Fibroblast of peridontal ligament (primary cell): ENCODE measurements at regions not wholly inside any gene's neighbourhood (a gene's known extent, or its start where the extent isn't known, plus 50 kb on each side); places are given as distances from the start of the nearest gene placed in this dataset.
"Not testable (repeated sequence)": the region's sequence is repeated elsewhere in the genome, so short reads cannot be mapped to it uniquely, and the experiment has no call there.

Experiments
- DNase-seq: peaks from one replicate; pipeline ENCODE4 v3.0.0-alpha.2; 2010; ENCODE audit errors: extremely low read depth

- DNase-seq, result not testable (repeated sequence)
These were observed 101.9 kb upstream of the SEC22B start for GRCh38 chr1:120278259-120278610.

- not testable (repeated sequence) for DNase-seq
These were observed 101.3 kb upstream of the SEC22B start for GRCh38 chr1:120277428-120278258.

GRCh38 chr1:120276710-120277109, 100.4 kb upstream of the SEC22B start:
- DNase-seq, result not testable (repeated sequence)

- not testable (repeated sequence) for DNase-seq
These were observed 98.1 kb upstream of the SEC22B start for GRCh38 chr1:120274438-120274837.

- not testable (repeated sequence) for DNase-seq
These were observed 97.0 kb upstream of the SEC22B start for GRCh38 chr1:120273363-120273762.

- not testable (repeated sequence) for DNase-seq
These were observed 95.9 kb upstream of the SEC22B start for GRCh38 chr1:120272242-120272641.

GRCh38 chr1:120271561-120272221, 95.4 kb upstream of the SEC22B start:
- not testable (repeated sequence) for DNase-seq

GRCh38 chr1:120267894-120268551, 91.7 kb upstream of the SEC22B start:
- DNase-seq, result not testable (repeated sequence)

- DNase-seq, result not testable (repeated sequence)
These were observed 88.2 kb upstream of the SEC22B start for GRCh38 chr1:120264564-120264963.

- not testable (repeated sequence) for DNase-seq
These were observed 86.8 kb upstream of the SEC22B start for GRCh38 chr1:120262791-120263751.

GRCh38 chr1:120257778-120258105, 81.4 kb upstream of the SEC22B start:
- DNase-seq, result not testable (repeated sequence)

- not testable (repeated sequence) for DNase-seq
These were observed 80.9 kb upstream of the SEC22B start for GRCh38 chr1:120257064-120257777.

- not testable (repeated sequence) for DNase-seq
These were observed 74.4 kb upstream of the SEC22B start for GRCh38 chr1:120250756-120251155.

GRCh38 chr1:120248726-120249427, 72.6 kb upstream of the SEC22B start:
- not testable (repeated sequence) for DNase-seq

- not testable (repeated sequence) for DNase-seq
These were observed 71.9 kb upstream of the SEC22B start for GRCh38 chr1:120248203-120248602.

GRCh38 chr1:120243867-120244266, 67.5 kb upstream of the SEC22B start:
- DNase-seq, result not testable (repeated sequence)

GRCh38 chr1:120242582-120242981, 66.3 kb upstream of the SEC22B start:
- not testable (repeated sequence) for DNase-seq

GRCh38 chr1:120241868-120242267, 65.5 kb upstream of the SEC22B start:
- not testable (repeated sequence) for DNase-seq

GRCh38 chr1:120240181-120240580, 63.9 kb upstream of the SEC22B start:
- not testable (repeated sequence) for DNase-seq

GRCh38 chr1:120239351-120239750, 63.0 kb upstream of the SEC22B start:
- DNase-seq, result not testable (repeated sequence)
